OCI-LY1 (cell line): ENCODE measurements at regions not wholly inside any gene's neighbourhood (a gene's known extent, or its start where the extent isn't known, plus 50 kb on each side); places are given as distances from the start of the nearest gene placed in this dataset.

Source experiments
- EZH2 ChIP-seq: fragments of 200-600 bp; sonication (generic), shearing (Covaris generic); IDR thresholded peaks from 2 replicates; pipeline ENCODE4 v1.8.0; 2017; ENCODE audit warnings: borderline replicate concordance, mixed run types, mild to moderate bottlenecking, antibody characterized with exemption, low read length, moderate library complexity, mixed read lengths
- TF ChIP-seq, protein P1 (sequence below): fragments of 200-600 bp; sonication (generic), shearing (Covaris generic); IDR thresholded peaks from 2 replicates; pipeline ENCODE4 v1.5.1; 2017; ENCODE audit warnings: mild to moderate bottlenecking, antibody characterized with exemption, low read length, moderate library complexity, mixed read lengths

DNA sequence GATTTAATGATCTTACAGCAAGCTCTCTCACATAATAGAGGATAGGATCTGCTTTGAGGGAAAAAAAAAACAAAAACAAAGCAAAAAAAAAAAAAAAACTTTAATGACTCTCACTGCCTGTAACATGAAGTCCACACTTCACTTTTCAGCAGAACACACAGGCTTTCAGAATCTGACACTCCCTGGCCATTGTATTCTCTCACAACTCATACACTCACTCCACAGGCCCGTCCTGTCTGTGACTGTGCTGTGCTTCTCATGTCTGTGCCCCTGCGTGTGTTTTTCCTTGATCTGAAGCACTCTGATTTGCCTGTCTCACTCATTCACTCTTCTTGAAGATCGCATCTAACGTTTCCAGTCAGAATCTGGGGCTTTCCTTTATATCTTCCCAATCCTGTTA, 460.8 kb downstream of the TMA16 start:
- TF ChIP-seq, protein P1, sequence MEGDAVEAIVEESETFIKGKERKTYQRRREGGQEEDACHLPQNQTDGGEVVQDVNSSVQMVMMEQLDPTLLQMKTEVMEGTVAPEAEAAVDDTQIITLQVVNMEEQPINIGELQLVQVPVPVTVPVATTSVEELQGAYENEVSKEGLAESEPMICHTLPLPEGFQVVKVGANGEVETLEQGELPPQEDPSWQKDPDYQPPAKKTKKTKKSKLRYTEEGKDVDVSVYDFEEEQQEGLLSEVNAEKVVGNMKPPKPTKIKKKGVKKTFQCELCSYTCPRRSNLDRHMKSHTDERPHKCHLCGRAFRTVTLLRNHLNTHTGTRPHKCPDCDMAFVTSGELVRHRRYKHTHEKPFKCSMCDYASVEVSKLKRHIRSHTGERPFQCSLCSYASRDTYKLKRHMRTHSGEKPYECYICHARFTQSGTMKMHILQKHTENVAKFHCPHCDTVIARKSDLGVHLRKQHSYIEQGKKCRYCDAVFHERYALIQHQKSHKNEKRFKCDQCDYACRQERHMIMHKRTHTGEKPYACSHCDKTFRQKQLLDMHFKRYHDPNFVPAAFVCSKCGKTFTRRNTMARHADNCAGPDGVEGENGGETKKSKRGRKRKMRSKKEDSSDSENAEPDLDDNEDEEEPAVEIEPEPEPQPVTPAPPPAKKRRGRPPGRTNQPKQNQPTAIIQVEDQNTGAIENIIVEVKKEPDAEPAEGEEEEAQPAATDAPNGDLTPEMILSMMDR, result no peak
- TF ChIP-seq EZH2, result no peak
